Forelimb muscle (tissue), 1 donor: ENCODE measurements at regions not wholly inside any gene's neighbourhood (a gene's known extent, or its start where the extent isn't known, plus 50 kb on each side); places are given as distances from the start of the nearest gene placed in this dataset.

ENCODE experiments used
- DNase-seq: peaks from one replicate; pipeline ENCODE4 v3.0.0-alpha.2; 2013; ENCODE audit warnings: low read depth

- no peak for DNase-seq
Measured at GRCh38 chr16:6512512-6512911, 820.1 kb upstream of the RBFOX1 start.

- DNase-seq, result no peak
Measured at GRCh38 chr16:6510261-6510660, 822.4 kb upstream of the RBFOX1 start.

GRCh38 chr16:6499413-6499812 is 833.2 kb upstream of the RBFOX1 start:
- DNase-seq, result no peak

GRCh38 chr16:6498858-6499257 is 833.8 kb upstream of the RBFOX1 start:
- DNase-seq, result no peak

- no peak for DNase-seq
Measured at GRCh38 chr16:6496996-6497395, 835.6 kb upstream of the RBFOX1 start.

GRCh38 chr16:6495486-6496210 is 837.0 kb upstream of the RBFOX1 start:
- no peak for DNase-seq

- DNase-seq, result no peak
Measured at GRCh38 chr16:6494716-6495115, 837.9 kb upstream of the RBFOX1 start.

GRCh38 chr16:6493555-6493954 is 839.1 kb upstream of the RBFOX1 start:
- DNase-seq, result no peak

GRCh38 chr16:6492742-6493141 is 839.9 kb upstream of the RBFOX1 start:
- DNase-seq, result no peak

- DNase-seq, result no peak
Measured at GRCh38 chr16:6484935-6485334, 847.7 kb upstream of the RBFOX1 start.

- no peak for DNase-seq
Measured at GRCh38 chr16:6484081-6484480, 848.6 kb upstream of the RBFOX1 start.

- DNase-seq, result no peak
Measured at GRCh38 chr16:6483469-6484033, 849.1 kb upstream of the RBFOX1 start.

- no peak for DNase-seq
Measured at GRCh38 chr16:6482696-6483468, 849.8 kb upstream of the RBFOX1 start.

- DNase-seq, result no peak
Measured at GRCh38 chr16:6481894-6482293, 850.8 kb upstream of the RBFOX1 start.

- DNase-seq, result no peak
Measured at GRCh38 chr16:6453742-6454141, 878.9 kb upstream of the RBFOX1 start.

- no peak for DNase-seq
Measured at GRCh38 chr16:6447021-6447790, 885.4 kb upstream of the RBFOX1 start.

GRCh38 chr16:6446370-6446769 is 886.3 kb upstream of the RBFOX1 start:
- no peak for DNase-seq

GRCh38 chr16:6439129-6439528 is 893.5 kb upstream of the RBFOX1 start:
- DNase-seq, result no peak

- no peak for DNase-seq
Measured at GRCh38 chr16:6428861-6429260, 903.8 kb upstream of the RBFOX1 start.

GRCh38 chr16:6427621-6428020 is 905.0 kb upstream of the RBFOX1 start:
- no peak for DNase-seq

GRCh38 chr16:6407596-6407995 is 925.0 kb upstream of the RBFOX1 start:
- DNase-seq, result no peak

GRCh38 chr16:6406028-6406427 is 926.6 kb upstream of the RBFOX1 start:
- DNase-seq, result no peak
